Type B pancreatic cell (in vitro differentiated cells): ENCODE measurements at regions not wholly inside any gene's neighbourhood (a gene's known extent, or its start where the extent isn't known, plus 50 kb on each side); places are given as distances from the start of the nearest gene placed in this dataset.

Source experiments
- DNase-seq: peaks from one replicate; pipeline ENCODE4 v3.0.0; 2021; ENCODE audit warnings: mixed read lengths; ENCODE audit not compliant: unreplicated experiment; ENCODE audit errors: extremely low spot score
- H3K27ac Mint-ChIP-seq: 2 replicates; pipeline ENCODE4 v1.8.0; 2021; ENCODE audit warnings: mild to moderate bottlenecking, mixed read lengths
- H3K27me3 Mint-ChIP-seq: 2 replicates; pipeline ENCODE4 v1.8.0; 2021; ENCODE audit warnings: mixed read lengths
- H3K36me3 Mint-ChIP-seq: 2 replicates; pipeline ENCODE4 v1.8.0; 2021; ENCODE audit warnings: mixed read lengths
- H3K4me1 Mint-ChIP-seq: one replicate; pipeline ENCODE4 v1.8.0; 2021; ENCODE audit warnings: mixed read lengths; ENCODE audit not compliant: unreplicated experiment
- H3K4me3 Mint-ChIP-seq: 2 replicates; pipeline ENCODE4 v1.8.0; 2021; ENCODE audit warnings: mild to moderate bottlenecking, mixed read lengths
- H3K9me3 Mint-ChIP-seq: 2 replicates; pipeline ENCODE4 v1.8.0; 2021; ENCODE audit warnings: mixed read lengths
- CTCF ChIP-seq: fragments of 200-600 bp; sonication (generic); conservative IDR thresholded peaks from 2 replicates; pipeline ENCODE4 v1.5.0; 2021; ENCODE audit warnings: antibody characterized with exemption, mild to moderate bottlenecking

DNA sequence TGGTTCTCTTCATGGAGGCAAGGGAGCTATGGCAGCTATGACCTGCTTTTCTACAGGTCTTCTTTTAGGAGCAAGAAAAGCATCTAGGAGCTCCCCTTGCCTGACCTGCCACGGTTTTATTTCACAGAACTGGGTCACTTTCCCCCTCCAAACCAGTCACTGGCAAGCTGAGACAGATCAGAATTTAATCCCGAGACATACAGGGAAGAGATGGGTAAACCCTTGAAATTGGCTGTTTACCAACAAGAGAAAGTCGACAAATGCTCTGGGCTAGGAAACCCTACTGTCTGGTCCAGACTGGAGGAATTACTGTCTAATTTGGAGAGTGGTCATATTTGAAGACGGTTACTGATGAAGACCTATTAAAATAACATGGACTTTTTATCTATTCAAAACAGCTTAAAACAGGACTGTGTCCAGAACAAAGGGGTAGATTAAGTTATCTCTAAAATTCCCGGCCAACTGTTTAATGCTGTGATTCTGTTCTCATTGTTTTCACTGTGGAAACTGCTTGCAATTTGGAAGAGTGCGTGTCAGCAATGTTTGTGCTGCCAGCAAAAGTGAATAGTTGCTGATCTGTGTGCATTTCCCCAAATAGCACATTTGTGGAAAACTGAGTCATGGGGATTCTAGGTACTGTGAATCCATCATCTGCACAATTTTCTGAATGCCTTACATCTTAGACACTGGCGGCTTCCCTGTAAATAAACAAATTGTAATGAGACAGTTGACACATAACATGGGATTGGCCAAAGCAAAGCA lies 73.4 kb upstream of the EEA1 start:
- Mint-ChIP-seq H3K4me3 (no peak overlapping the region), H3K36me3 (no peaks in the 10 kb centered on the region), H3K27me3 (peaks cover 3% of the 10 kb centered on the region), H3K9me3 (no peaks in the 10 kb centered on the region), H3K4me1 (peaks cover 30% of the 10 kb centered on the region), H3K27ac (peak overlapping the region; percentile 52)
- TF ChIP-seq CTCF: no peak
- no peak for DNase-seq

DNA sequence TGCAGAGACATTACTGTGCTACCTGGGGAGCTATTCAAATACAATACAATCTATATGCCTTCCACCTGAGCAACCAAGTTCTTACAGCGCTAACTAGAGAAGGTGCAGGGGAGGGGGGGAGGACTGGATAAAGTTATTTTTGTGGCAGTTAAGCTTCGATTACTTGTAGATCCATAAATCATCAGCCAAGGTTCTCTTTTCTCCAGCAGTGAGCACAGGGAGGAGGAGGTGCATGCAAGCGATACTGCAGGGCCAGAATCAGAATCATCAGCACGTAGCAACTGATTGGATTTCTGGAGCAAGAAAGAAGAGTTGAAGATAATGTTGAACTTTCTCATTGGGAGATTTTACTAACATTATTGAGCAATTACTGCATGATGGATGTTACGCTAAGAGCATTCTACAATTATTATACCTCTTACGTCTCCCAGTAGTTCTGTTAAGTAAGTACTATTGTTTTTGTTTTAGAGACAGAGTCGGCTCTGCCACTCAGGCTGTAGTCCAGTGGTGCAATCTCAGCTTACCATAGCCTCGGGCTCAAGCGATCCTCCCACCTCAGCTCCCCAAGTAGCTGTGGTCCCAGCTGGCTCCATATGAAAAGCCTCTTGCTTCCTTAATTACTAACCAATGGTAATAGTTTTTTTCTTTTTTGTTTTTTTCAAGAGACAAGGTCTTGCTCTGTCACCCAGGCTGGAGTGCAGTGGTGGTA lies 74.6 kb upstream of the EEA1 start:
- DNase-seq: no peak
- TF ChIP-seq CTCF: no peak
- Mint-ChIP-seq H3K9me3 (no peaks in the 10 kb centered on the region), H3K36me3 (no peaks in the 10 kb centered on the region), H3K27me3 (peaks cover 3% of the 10 kb centered on the region), H3K4me1 (peaks cover 30% of the 10 kb centered on the region), H3K4me3 (peak overlapping the region; percentile 69), H3K27ac (peak overlapping the region; percentile 58)

DNA sequence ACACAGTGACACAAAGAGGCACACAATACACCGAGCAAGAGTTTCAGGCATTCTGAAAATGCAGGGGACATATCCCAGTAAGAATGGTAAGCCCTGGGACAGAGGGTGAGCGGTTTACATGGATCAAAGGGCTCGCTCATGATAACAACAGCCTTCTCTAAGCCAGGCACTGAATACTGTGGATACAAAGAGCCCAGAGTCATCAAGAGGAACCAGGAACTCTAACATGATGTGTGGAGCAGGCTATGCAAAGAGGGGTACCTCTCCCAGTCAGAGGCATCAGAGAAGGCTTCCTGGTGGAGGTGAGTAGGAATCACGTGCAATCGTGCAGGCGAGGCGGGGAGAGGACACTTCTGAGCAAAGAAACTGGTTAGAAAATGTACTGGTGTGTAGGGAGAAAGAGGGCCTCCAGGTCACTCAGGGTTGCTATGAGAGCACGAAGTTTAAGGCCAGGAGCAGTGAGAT lies 76.9 kb upstream of the EEA1 start:
- Mint-ChIP-seq H3K27ac (no peak overlapping the region), H3K9me3 (no peaks in the 10 kb centered on the region), H3K4me3 (no peak overlapping the region), H3K36me3 (no peaks in the 10 kb centered on the region), H3K27me3 (peaks cover 3% of the 10 kb centered on the region), H3K4me1 (peaks cover 30% of the 10 kb centered on the region)
- no peak for DNase-seq
- TF ChIP-seq CTCF: no peak

DNA sequence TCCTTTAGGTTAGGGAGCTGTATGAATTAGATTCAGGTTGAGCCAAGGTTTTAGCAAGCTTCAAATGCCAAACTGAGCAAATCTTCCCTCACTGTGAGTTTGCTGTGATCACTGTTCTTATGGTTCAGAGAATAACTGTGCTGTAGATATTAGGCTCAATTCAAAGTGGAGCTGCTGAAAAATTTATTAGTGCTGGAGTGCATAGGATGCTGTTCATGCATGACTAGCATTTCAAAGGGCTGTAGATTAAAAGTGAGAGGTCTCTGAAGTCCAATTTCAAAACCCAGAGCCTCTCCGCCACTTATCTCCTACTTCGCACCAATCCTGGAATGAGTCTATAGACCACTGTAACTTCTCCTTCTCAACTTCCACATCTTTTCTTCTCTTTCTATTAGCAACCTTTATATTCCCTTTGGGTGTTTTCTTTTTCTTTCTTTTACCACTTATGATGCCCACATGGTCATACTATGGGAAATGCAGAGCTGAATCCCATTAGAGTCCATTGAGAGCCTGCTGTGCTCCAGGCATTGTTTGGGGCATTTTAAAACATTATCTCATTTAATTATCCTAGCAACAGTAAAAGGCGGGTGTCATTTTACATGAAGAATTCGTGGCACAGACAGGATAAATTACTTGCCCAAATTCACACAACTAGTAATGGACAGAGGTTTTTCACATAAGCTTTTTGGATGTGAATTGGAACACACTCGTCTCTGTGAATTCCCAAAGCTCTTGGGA lies 77.5 kb upstream of the EEA1 start:
- Mint-ChIP-seq H3K27me3 (peaks cover 3% of the 10 kb centered on the region), H3K27ac (no peak overlapping the region), H3K9me3 (no peaks in the 10 kb centered on the region), H3K36me3 (no peaks in the 10 kb centered on the region), H3K4me1 (peaks cover 30% of the 10 kb centered on the region), H3K4me3 (no peak overlapping the region)
- DNase-seq: no peak
- TF ChIP-seq CTCF: no peak

- no peaks in the 10 kb centered on the region for H3K36me3 Mint-ChIP-seq
- H3K4me3 Mint-ChIP-seq: no peak overlapping the region
- TF ChIP-seq CTCF: no peak
- no peak overlapping the region for H3K27ac Mint-ChIP-seq
- peaks cover 25% of the 10 kb centered on the region for H3K4me1 Mint-ChIP-seq
- DNase-seq: no peak
- peaks cover 3% of the 10 kb centered on the region for H3K27me3 Mint-ChIP-seq
- no peaks in the 10 kb centered on the region for H3K9me3 Mint-ChIP-seq
These were observed 78.4 kb upstream of the EEA1 start for GRCh38 chr12:93007544-93007943.
